Choroid plexus epithelial cell (primary cell): ENCODE measurements at regions not wholly inside any gene's neighbourhood (a gene's known extent, or its start where the extent isn't known, plus 50 kb on each side); places are given as distances from the start of the nearest gene placed in this dataset.

ENCODE experiments used
- DNase-seq: peaks from one replicate; pipeline ENCODE4 v3.0.0-alpha.2; 2010; ENCODE audit warnings: low read depth
- H3K4me3 ChIP-seq: 2 replicates; pipeline ENCODE4 v1.5.1; 2011; ENCODE audit warnings: low read depth, mild to moderate bottlenecking, control low read depth, low read length, moderate library complexity
- TF ChIP-seq, protein P1 (sequence below): conservative IDR thresholded peaks from 2 replicates; pipeline ENCODE4 v1.5.1; 2011; ENCODE audit warnings: low read depth, mild to moderate bottlenecking, control low read depth, inconsistent platforms, low read length, moderate library complexity

DNA sequence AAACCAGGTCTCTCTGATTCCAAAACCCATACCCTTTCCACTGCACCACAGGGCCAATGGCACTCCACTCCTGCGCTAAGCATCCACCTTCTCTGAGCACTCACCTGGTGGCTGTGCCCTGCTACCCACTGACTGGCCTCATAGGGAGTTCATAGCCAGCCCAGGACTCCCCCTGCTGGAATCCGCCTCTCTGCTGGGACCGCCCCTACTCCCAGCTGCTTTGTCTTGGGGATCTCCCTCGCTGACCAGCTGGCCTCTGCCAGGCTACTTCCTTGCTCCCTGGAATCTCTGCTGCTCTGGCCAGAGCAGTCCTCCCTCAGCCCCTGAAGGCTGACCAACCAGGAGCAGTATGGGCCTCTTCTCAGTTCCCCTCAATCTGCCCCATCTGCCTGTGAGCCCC is 129.7 kb downstream of the FAXC start:
- H3K4me3 ChIP-seq, result no peak overlapping the region
- TF ChIP-seq, protein P1, sequence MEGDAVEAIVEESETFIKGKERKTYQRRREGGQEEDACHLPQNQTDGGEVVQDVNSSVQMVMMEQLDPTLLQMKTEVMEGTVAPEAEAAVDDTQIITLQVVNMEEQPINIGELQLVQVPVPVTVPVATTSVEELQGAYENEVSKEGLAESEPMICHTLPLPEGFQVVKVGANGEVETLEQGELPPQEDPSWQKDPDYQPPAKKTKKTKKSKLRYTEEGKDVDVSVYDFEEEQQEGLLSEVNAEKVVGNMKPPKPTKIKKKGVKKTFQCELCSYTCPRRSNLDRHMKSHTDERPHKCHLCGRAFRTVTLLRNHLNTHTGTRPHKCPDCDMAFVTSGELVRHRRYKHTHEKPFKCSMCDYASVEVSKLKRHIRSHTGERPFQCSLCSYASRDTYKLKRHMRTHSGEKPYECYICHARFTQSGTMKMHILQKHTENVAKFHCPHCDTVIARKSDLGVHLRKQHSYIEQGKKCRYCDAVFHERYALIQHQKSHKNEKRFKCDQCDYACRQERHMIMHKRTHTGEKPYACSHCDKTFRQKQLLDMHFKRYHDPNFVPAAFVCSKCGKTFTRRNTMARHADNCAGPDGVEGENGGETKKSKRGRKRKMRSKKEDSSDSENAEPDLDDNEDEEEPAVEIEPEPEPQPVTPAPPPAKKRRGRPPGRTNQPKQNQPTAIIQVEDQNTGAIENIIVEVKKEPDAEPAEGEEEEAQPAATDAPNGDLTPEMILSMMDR, result peak; percentile 15
- peak; percentile 5 for DNase-seq

GRCh38 chr6:99216959-99217358 is 132.5 kb downstream of the FAXC start:
- TF ChIP-seq, protein P1, result no peak
- DNase-seq, result no peak
- no peak overlapping the region for H3K4me3 ChIP-seq

DNA sequence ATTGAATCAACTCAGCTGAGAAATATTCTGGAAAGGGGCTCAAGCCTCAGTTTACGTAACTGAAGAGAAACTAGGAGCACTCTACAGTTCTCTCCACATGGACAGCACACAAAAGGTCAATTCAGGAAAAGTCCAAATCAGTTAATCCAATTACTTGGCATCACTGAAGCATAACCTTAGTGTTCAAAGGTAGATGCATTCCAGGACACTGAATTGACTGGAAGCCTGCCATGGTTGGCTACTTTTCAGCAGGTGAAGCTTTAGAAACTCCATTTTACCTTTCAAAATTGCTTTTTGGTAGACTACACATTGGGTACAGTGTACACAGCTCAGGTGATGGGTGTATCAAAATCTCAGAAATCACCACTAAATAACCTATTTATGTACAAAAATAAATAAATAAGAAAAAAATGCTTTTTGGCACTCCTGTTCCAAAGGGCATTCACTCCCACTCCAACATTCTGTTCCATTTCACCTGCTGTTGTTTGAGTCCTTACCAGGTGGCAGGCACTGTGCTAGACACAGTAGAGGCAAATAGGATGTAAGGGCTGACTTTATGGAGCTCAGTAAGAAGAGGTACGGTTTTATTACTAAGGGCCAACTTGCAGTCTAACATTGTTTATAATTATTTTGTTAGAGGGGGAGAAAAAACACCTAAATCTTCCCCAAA is 153.4 kb downstream of the FAXC start:
- TF ChIP-seq, protein P1, result no peak
- H3K4me3 ChIP-seq, result no peak overlapping the region
- DNase-seq, result no peak

GRCh38 chr6:99192561-99192960 is 156.9 kb downstream of the FAXC start:
- no peak for DNase-seq
- H3K4me3 ChIP-seq, result no peak overlapping the region
- TF ChIP-seq, protein P1, result no peak

DNA sequence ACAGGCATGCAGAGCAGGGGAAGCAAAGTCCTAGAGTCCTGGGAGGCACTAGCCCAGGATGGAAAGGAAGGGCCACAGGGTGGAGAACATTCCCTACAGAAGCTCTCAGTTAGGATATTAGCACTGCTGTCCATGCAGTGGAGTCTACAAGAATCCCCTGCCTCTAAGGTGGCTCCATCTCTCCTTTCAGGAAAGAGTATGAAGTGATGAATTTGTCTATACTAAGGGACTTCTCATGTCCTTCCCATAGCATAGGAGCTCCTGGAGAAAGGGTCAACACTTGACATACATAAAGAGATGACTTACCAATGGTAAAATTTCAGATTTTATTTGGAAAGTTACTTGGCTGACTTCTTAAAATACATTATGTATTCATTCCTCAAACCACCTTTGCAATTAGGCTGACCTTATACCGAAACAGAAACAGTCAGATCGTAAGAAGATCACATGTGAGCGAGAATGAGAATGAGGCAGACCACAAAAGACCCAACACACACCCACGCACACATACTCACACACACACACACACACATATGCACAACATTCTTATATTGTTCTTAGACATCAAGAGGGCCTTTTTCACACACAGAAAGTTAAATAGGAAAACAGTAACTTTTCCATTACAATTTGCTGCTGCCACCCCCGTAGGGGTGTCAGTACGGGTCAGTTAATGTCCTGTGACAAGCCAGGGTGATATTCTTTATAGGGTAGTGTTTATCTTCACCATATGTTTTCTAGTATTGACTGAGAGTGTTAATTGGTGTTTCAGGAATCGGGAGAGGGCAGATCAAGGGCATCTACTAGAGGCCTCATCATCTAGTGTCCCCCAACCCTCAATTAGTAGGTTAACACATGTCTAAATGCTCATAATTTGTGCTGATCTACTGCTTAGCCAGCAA is 159.4 kb downstream of the FAXC start:
- TF ChIP-seq, protein P1, result no peak
- no peak for DNase-seq
- H3K4me3 ChIP-seq, result no peak overlapping the region

GRCh38 chr6:99187429-99187828 is 162.0 kb downstream of the FAXC start:
- H3K4me3 ChIP-seq, result no peak overlapping the region
- DNase-seq, result no peak
- TF ChIP-seq, protein P1, result no peak

DNA sequence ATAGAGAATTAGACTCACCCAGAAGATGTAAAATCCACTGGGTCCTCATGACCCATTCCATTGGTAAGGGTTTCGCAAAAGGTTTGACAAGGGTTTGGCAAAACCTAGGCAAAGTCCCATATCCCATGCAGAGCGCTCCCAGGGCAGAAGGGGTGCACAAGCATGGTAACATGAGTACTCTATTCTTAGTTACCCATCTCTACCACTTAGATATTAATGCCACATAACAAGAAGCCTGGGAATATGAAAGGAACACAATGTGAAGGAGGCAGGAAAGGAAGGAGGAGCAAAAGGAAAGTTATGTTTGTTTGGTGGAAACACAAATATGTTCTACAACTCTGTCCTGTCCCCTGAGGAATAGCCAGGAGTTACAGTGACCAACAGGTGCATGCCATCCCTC is 163.1 kb downstream of the FAXC start:
- TF ChIP-seq, protein P1, result no peak
- no peak overlapping the region for H3K4me3 ChIP-seq
- DNase-seq, result no peak
